Natural killer cell (primary cell): ENCODE measurements at regions not wholly inside any gene's neighbourhood (a gene's known extent, or its start where the extent isn't known, plus 50 kb on each side); places are given as distances from the start of the nearest gene placed in this dataset.

Experiments
- ATAC-seq, 3 donors: fragments of 150-1000 bp in 2 of 3; fragments of 200-7000 bp in 1 of 3; cut with Tn5 transposase; 1 replicate in 1 of 3; 2 replicates in 2 of 3; pipeline ENCODE4 v1.10.0; 2021; ENCODE audit warnings: mild to moderate bottlenecking in 2 of 3, moderate library complexity in 2 of 3
- DNase-seq, 2 donors: peaks; one replicate each; pipeline versions ENCODE4 v3.0.0 to v3.0.0-alpha.2; 2013 to 2021; ENCODE audit warnings: mixed read lengths in 1 of 2
- H3K27ac ChIP-seq: one replicate; pipeline ENCODE4 v1.5.1; 2013; ENCODE audit warnings: mild to moderate bottlenecking, low read length
- H3K27me3 ChIP-seq: one replicate; pipeline ENCODE4 v1.6.1; 2013; ENCODE audit warnings: low read length; ENCODE audit not compliant: control insufficient read depth, insufficient read depth
- H3K36me3 ChIP-seq: one replicate; pipeline ENCODE4 v1.6.1; 2013; ENCODE audit warnings: low read length; ENCODE audit not compliant: control insufficient read depth, insufficient read depth
- H3K4me1 ChIP-seq: one replicate; pipeline ENCODE4 v1.6.1; 2013; ENCODE audit warnings: low read length; ENCODE audit not compliant: control insufficient read depth, insufficient read depth
- H3K4me3 ChIP-seq: one replicate; pipeline ENCODE4 v1.5.1; 2013; ENCODE audit warnings: low read length
- H3K9me3 ChIP-seq: one replicate; pipeline ENCODE4 v1.6.1; 2013; ENCODE audit warnings: low read length; ENCODE audit not compliant: control insufficient read depth, insufficient read depth
- H3K27ac Mint-ChIP-seq, 2 donors: one replicate each; pipeline ENCODE4 v1.8.0; 2022; ENCODE audit warnings: mild to moderate bottlenecking in 2 of 2, mixed read lengths in 2 of 2, moderate library complexity in 1 of 2
- H3K27me3 Mint-ChIP-seq, 2 donors: one replicate each; pipeline ENCODE4 v1.8.0; 2022; ENCODE audit warnings: low read depth in 2 of 2, mixed read lengths in 2 of 2
- H3K36me3 Mint-ChIP-seq: one replicate; pipeline ENCODE4 v1.8.0; 2022; ENCODE audit warnings: mixed read lengths
- H3K4me1 Mint-ChIP-seq, 2 donors: one replicate each; pipeline ENCODE4 v1.8.0; 2022; ENCODE audit warnings: mixed read lengths in 2 of 2
- H3K4me3 Mint-ChIP-seq: one replicate; pipeline ENCODE4 v1.8.0; 2022; ENCODE audit warnings: mild to moderate bottlenecking, moderate library complexity, mixed read lengths
- H3K9me3 Mint-ChIP-seq, 2 donors: one replicate each; pipeline ENCODE4 v1.8.0; 2022; ENCODE audit warnings: mixed read lengths in 2 of 2
- WGBS: methylation state at CpG from one replicate; pipeline ENCODE4 v1.1.7; 2013; ENCODE audit warnings: missing lambda C conversion rate; ENCODE audit not compliant: insufficient coverage; 5-methylcytosine and 5-hydroxymethylcytosine counted together
- intact Hi-C: fragments of 100-400 bp; cut with micrococcal nuclease; formaldehyde crosslinking; loops from one replicate; pipeline ENCODE4 v1.14.2; 2022
- TF ChIP-seq, protein P1 (sequence below): fragments of 200-600 bp; IDR thresholded peaks from one replicate; pipeline ENCODE4 v1.8.0; 2022; ENCODE audit warnings: antibody characterized with exemption

DNA sequence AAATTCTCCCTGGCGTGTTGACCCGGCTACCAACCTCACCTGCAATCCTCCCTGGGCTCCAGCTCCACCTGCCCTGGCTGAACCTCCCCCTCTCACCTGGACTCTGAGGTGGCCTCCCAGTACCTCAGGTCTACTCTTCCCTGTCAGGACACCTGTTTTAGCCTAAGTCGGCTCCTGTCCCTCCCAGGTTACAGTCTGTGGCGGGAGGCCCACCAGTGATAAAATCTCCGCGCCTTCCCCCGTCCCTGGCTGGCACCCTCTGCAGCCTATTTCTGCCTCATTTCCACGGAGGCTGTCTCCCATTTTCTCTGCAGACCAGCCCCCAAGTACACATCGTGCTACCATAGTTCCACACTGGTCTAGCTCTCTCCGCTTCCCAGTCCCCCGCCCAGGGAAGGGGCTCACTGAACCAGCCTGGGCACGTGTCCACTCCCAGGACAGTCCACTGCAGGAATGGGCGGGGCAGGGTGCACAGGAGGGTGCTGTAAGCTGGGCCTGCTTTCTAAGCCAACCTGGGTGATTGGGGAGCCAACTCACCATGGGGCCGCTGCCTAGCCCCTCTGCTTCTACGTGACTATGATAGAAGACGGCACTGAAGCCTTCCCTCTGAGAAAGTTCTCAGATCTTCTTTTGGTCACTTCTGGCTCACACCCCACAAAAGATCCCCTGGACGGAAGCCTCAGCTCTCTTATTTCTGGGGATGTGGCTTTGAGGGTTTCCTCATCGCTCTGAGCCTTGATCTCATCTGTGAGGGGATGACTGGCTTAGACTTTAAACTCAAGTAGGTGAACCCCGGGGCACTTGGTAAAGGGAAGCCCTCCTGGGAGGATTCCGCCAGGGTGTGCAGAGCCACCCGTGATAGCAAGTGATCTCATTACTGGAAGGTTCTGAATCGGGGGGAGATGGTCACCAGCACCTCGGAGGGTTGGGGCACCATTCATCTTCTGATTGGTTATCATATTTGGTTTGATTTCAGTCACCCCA, 96.6 kb downstream of the NSMCE3 start:
- Histone ChIP-seq H3K36me3 (no peaks in the 10 kb centered on the region), H3K27ac (no peak overlapping the region), H3K27me3 (no peaks in the 10 kb centered on the region), H3K4me1 (no peaks in the 10 kb centered on the region), H3K4me3 (no peak overlapping the region), H3K9me3 (no peaks in the 10 kb centered on the region)
- DNase-seq: no peak
- TF ChIP-seq, protein P1, sequence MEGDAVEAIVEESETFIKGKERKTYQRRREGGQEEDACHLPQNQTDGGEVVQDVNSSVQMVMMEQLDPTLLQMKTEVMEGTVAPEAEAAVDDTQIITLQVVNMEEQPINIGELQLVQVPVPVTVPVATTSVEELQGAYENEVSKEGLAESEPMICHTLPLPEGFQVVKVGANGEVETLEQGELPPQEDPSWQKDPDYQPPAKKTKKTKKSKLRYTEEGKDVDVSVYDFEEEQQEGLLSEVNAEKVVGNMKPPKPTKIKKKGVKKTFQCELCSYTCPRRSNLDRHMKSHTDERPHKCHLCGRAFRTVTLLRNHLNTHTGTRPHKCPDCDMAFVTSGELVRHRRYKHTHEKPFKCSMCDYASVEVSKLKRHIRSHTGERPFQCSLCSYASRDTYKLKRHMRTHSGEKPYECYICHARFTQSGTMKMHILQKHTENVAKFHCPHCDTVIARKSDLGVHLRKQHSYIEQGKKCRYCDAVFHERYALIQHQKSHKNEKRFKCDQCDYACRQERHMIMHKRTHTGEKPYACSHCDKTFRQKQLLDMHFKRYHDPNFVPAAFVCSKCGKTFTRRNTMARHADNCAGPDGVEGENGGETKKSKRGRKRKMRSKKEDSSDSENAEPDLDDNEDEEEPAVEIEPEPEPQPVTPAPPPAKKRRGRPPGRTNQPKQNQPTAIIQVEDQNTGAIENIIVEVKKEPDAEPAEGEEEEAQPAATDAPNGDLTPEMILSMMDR: no peak
- Mint-ChIP-seq H3K36me3 (no peaks in the 10 kb centered on the region), H3K4me3 (no peak overlapping the region), H3K4me1 (no peaks in the 10 kb centered on the region), H3K27me3 (peaks cover 21 to 46% of the 10 kb centered on the region in 2 donors), H3K9me3 (no peaks in the 10 kb centered on the region), H3K27ac (no peak overlapping the region)
- ATAC-seq: no peak
- 88% methylated on average over 23 of the region's 23 CpGs for WGBS
- intact Hi-C loops: no loop called here

DNA sequence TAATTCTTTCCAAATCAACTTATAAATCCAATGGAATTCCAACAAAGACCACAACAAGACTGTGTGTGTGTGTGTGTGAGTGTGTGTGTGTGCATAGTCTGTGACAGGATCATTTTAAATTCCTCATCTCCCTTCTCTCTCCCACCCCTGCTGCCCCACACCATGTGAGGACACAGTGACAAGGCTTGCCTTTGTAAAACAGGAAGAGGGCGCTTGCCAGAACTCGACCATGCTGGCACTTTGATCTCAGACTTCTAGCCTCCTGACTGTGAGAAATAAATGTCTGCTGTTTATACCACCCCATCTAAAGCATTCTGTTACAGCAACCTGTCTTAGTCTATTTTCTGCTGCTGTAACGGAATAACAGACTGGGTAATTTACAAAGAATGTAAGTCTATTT, 99.1 kb downstream of the NSMCE3 start:
- ATAC-seq (no peak), DNase-seq (no peak)
- Histone ChIP-seq H3K9me3 (no peaks in the 10 kb centered on the region), H3K4me3 (no peak overlapping the region), H3K27ac (no peak overlapping the region), H3K4me1 (no peaks in the 10 kb centered on the region), H3K27me3 (no peaks in the 10 kb centered on the region), H3K36me3 (no peaks in the 10 kb centered on the region)
- no peaks in the 10 kb centered on the region for H3K4me1 Mint-ChIP-seq
- no peak overlapping the region for H3K27ac Mint-ChIP-seq
- H3K9me3 Mint-ChIP-seq: no peaks in the 10 kb centered on the region
- H3K27me3 Mint-ChIP-seq: peaks cover 24 to 50% of the 10 kb centered on the region in 2 donors
- 56% methylated on average over 3 of the region's 3 CpGs for WGBS
- H3K4me3 Mint-ChIP-seq: no peak overlapping the region
- intact Hi-C loops: no loop called here
- TF ChIP-seq, protein P1: no peak
- no peaks in the 10 kb centered on the region for H3K36me3 Mint-ChIP-seq
